ENCODE measurements at regions not wholly inside any gene's neighbourhood (a gene's known extent, or its start where the extent isn't known, plus 50 kb on each side); places are given as distances from the start of the nearest gene placed in this dataset.

GRCh38 chr15:92523176-92523575 lies 129.5 kb downstream of the ST8SIA2 start:
- TF ChIP-seq ZNF274 (IDR thresholded peaks at IDR 0.05; ENCODE audit: low read depth, low read length) = no peak
- TF ChIP-seq SUZ12 (IDR thresholded peaks at IDR 0.05; ENCODE audit: extremely low read depth, insufficient read depth, insufficient read length) = no peak
